SK-N-SH treated with all-trans-retinoic acid at 6 μM for 48 hours (cell line): ENCODE measurements at regions not wholly inside any gene's neighbourhood (a gene's known extent, or its start where the extent isn't known, plus 50 kb on each side); places are given as distances from the start of the nearest gene placed in this dataset.

Experiments used
- ATAC-seq: fragments of 200-7000 bp; cut with Tn5 transposase; 3 replicates; pipeline ENCODE4 v1.9.1; 2020; ENCODE audit warnings: mild to moderate bottlenecking, moderate library complexity
- ARNTL ChIP-seq: fragments of 450-650 bp; formaldehyde crosslinking; IDR thresholded peaks from 2 replicates; pipeline ENCODE4 v1.5.0; 2020; ENCODE audit warnings: low read depth, mild to moderate bottlenecking, moderate library complexity, borderline replicate concordance
- BACH2 ChIP-seq: fragments of 250-450 bp; sonication (Bioruptor Pico); IDR thresholded peaks from 2 replicates; pipeline ENCODE4 v1.9.0; 2021; ENCODE audit warnings: mild to moderate bottlenecking, borderline replicate concordance
- CSDC2 ChIP-seq: fragments of 250-450 bp; sonication (Bioruptor Pico); IDR thresholded peaks from 2 replicates; pipeline ENCODE4 v1.5.0; 2020; ENCODE audit warnings: mild to moderate bottlenecking, moderate library complexity
- CSRNP3 ChIP-seq: fragments of 250-450 bp; sonication (Bioruptor Pico); IDR thresholded peaks from 2 replicates; pipeline ENCODE4 v1.5.1; 2021; ENCODE audit warnings: mild to moderate bottlenecking, moderate library complexity
- ESRRG ChIP-seq: fragments of 250-450 bp; sonication (Bioruptor Pico); IDR thresholded peaks from 2 replicates; pipeline ENCODE4 v1.6.1; 2021; ENCODE audit warnings: mild to moderate bottlenecking
- ISL1 ChIP-seq: fragments of 250-450 bp; sonication (Bioruptor Pico); IDR thresholded peaks from 2 replicates; pipeline ENCODE4 v2.1.2; 2022; ENCODE audit warnings: mild to moderate bottlenecking, moderate library complexity
- OSR1 ChIP-seq: fragments of 250-450 bp; sonication (Bioruptor Pico); IDR thresholded peaks from 2 replicates; pipeline ENCODE4 v1.8.0; 2022; ENCODE audit warnings: moderate library complexity, mild to moderate bottlenecking, inconsistent platforms
- PATZ1 ChIP-seq: fragments of 250-450 bp; sonication (Bioruptor Pico); IDR thresholded peaks from 2 replicates; pipeline ENCODE4 v1.8.0; 2020; ENCODE audit warnings: mild to moderate bottlenecking, moderate library complexity, borderline replicate concordance
- POU6F1 ChIP-seq: fragments of 250-450 bp; sonication (Bioruptor Pico); IDR thresholded peaks from 2 replicates; pipeline ENCODE4 v1.8.0; 2021; ENCODE audit warnings: low read depth, mild to moderate bottlenecking, moderate library complexity, borderline replicate concordance
- PPARA ChIP-seq: fragments of 250-450 bp; sonication (Bioruptor Pico); IDR thresholded peaks from 2 replicates; pipeline ENCODE4 v1.5.0; 2020; ENCODE audit warnings: mild to moderate bottlenecking, borderline replicate concordance
- RARB ChIP-seq: fragments of 250-450 bp; sonication (Bioruptor Pico); IDR thresholded peaks from 2 replicates; pipeline ENCODE4 v1.8.0; 2021; ENCODE audit warnings: mild to moderate bottlenecking, moderate library complexity
- SNAI2 ChIP-seq: fragments of 250-450 bp; sonication (Bioruptor Pico); IDR thresholded peaks from 2 replicates; pipeline ENCODE4 v1.5.0; 2020; ENCODE audit warnings: mild to moderate bottlenecking, moderate library complexity
- TCF4 ChIP-seq: fragments of 250-450 bp; sonication (Bioruptor Pico); IDR thresholded peaks from 2 replicates; pipeline ENCODE4 v1.8.0; 2021; ENCODE audit warnings: mild to moderate bottlenecking, moderate library complexity, borderline replicate concordance
- TSHZ2 ChIP-seq: fragments of 250-450 bp; sonication (Bioruptor Pico); IDR thresholded peaks from 2 replicates; pipeline ENCODE4 v1.5.0; 2020; ENCODE audit warnings: mild to moderate bottlenecking, moderate library complexity
- ZFP30 ChIP-seq: fragments of 450-650 bp; formaldehyde crosslinking; IDR thresholded peaks from 2 replicates; pipeline ENCODE4 v1.5.0; 2022; ENCODE audit warnings: mild to moderate bottlenecking, moderate library complexity
- ZNF565 ChIP-seq: fragments of 450-650 bp; formaldehyde crosslinking; conservative IDR thresholded peaks from 2 replicates; pipeline ENCODE4 v1.5.0; 2020; ENCODE audit warnings: low read depth, mild to moderate bottlenecking, moderate library complexity
- ZNF70 ChIP-seq: fragments of 450-650 bp; formaldehyde crosslinking; IDR thresholded peaks from 2 replicates; pipeline ENCODE4 v1.5.0; 2020; ENCODE audit warnings: mild to moderate bottlenecking, moderate library complexity
- ZNF8 ChIP-seq: fragments of 450-650 bp; formaldehyde crosslinking; IDR thresholded peaks from 2 replicates; pipeline ENCODE4 v1.5.0; 2020; ENCODE audit warnings: mild to moderate bottlenecking, moderate library complexity

GRCh38 chr12:131441638-131442336, 269.1 kb upstream of the SFSWAP start:
- ATAC-seq, result no peak

GRCh38 chr12:131442337-131442918, 268.5 kb upstream of the SFSWAP start:
- TF ChIP-seq POU6F1 (no peak), PPARA (CRISPR knock-in tag) (no peak), TSHZ2 (CRISPR knock-in tag) (no peak), PATZ1 (CRISPR knock-in tag) (no peak), ZNF70 (CRISPR knock-in tag) (no peak), ISL1 (CRISPR knock-in tag) (no peak), SNAI2 (CRISPR knock-in tag) (no peak), ZFP30 (CRISPR knock-in tag) (no peak), TCF4 (CRISPR knock-in tag) (no peak), ESRRG (CRISPR knock-in tag) (no peak)
- ATAC-seq, result no peak

More at GRCh38 chr12:131441638-131442336, 269.1 kb upstream of the SFSWAP start:
- TF ChIP-seq TSHZ2 (CRISPR knock-in tag) (no peak), PATZ1 (CRISPR knock-in tag) (no peak), ZNF70 (CRISPR knock-in tag) (no peak), PPARA (CRISPR knock-in tag) (no peak), ZNF8 (CRISPR knock-in tag) (no peak), ZFP30 (CRISPR knock-in tag) (no peak), CSDC2 (CRISPR knock-in tag) (no peak), ARNTL (CRISPR knock-in tag) (no peak), ISL1 (CRISPR knock-in tag) (no peak), SNAI2 (CRISPR knock-in tag) (no peak)

- no peak for ATAC-seq
- TF ChIP-seq ZNF8 (CRISPR knock-in tag) (no peak), ZNF565 (no peak), RARB (no peak), BACH2 (CRISPR knock-in tag) (no peak), ZFP30 (CRISPR knock-in tag) (no peak), OSR1 (CRISPR knock-in tag) (no peak), CSRNP3 (no peak), SNAI2 (CRISPR knock-in tag) (no peak), PATZ1 (CRISPR knock-in tag) (no peak), TCF4 (CRISPR knock-in tag) (no peak)
Measured at GRCh38 chr12:131443019-131444000, 267.6 kb upstream of the SFSWAP start.
